AG04449 (cell line): ENCODE measurements at regions not wholly inside any gene's neighbourhood (a gene's known extent, or its start where the extent isn't known, plus 50 kb on each side); places are given as distances from the start of the nearest gene placed in this dataset.
"Not testable (repeated sequence)": the region's sequence is repeated elsewhere in the genome, so short reads cannot be mapped to it uniquely, and the experiment has no call there.

ENCODE experiments used
- CTCF ChIA-PET: fragments of 350-600 bp; formaldehyde crosslinking; extraction: SDS; loops from one replicate; lab custom pipeline; 2021; ENCODE audit warnings: antibody characterized with exemption; lab: Yijun Ruan, JAX
- POLR2A ChIA-PET: fragments of 400-600, 350-600 bp; formaldehyde crosslinking; extraction: SDS; loops from one replicate; lab custom pipeline; 2020; ENCODE audit warnings: antibody characterized with exemption, inconsistent platforms; lab: Yijun Ruan, JAX
- DNase-seq: peaks from one replicate; pipeline ENCODE4 v3.0.0-alpha.2; 2010; ENCODE audit warnings: low read depth, low spot score
- H3K4me3 ChIP-seq: 2 replicates; pipeline ENCODE4 v1.5.1; 2011; ENCODE audit warnings: low read depth, mild to moderate bottlenecking, control low read depth, low read length
- TF ChIP-seq, protein P1 (sequence below): IDR thresholded peaks from one replicate; pipeline ENCODE4 v1.5.1; 2011; ENCODE audit warnings: mild to moderate bottlenecking, moderate library complexity, low read length, control low read depth, inconsistent platforms; ENCODE audit not compliant: insufficient read depth; ENCODE audit errors: missing control alignments

DNA sequence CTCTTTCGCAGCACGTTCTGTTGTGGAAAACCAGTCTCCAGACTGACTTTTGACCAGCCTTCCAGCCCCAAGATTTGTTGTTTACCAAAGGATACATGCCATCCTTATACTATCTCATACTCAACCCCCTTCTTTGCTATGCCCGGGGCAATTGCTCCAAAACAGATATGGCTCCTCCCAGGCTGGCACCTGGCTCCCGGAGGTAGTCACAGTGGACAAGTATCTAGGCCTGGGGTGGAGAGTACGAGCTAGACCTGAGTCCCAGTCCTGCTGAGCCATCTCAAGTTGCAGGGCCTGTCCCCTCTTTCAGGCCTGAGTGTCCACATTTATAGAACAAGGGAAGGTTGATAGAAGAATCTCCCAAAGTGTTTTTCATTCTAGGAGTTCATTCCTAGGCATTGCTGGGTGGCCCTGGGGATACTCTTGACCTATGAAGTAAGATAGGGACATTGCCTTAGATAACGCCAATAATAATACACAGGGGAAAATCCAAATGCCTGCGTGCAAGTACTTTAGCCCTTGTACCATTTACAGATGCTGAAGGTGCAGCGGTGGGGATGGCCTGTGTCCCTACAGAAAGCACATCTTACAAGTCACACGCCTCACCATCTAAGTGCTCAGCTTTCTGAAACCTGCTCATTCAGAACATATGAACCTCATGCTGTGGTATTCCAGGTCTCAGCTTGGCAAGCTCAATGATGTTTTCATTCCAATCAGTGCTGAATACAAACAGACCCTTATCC is 136.7 kb upstream of the MAMLD1 start:
- no peak overlapping the region for H3K4me3 ChIP-seq
- CTCF ChIA-PET: no interaction called here
- POLR2A ChIA-PET: no interaction called here
- DNase-seq: no peak
- TF ChIP-seq, protein P1, sequence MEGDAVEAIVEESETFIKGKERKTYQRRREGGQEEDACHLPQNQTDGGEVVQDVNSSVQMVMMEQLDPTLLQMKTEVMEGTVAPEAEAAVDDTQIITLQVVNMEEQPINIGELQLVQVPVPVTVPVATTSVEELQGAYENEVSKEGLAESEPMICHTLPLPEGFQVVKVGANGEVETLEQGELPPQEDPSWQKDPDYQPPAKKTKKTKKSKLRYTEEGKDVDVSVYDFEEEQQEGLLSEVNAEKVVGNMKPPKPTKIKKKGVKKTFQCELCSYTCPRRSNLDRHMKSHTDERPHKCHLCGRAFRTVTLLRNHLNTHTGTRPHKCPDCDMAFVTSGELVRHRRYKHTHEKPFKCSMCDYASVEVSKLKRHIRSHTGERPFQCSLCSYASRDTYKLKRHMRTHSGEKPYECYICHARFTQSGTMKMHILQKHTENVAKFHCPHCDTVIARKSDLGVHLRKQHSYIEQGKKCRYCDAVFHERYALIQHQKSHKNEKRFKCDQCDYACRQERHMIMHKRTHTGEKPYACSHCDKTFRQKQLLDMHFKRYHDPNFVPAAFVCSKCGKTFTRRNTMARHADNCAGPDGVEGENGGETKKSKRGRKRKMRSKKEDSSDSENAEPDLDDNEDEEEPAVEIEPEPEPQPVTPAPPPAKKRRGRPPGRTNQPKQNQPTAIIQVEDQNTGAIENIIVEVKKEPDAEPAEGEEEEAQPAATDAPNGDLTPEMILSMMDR: no peak

DNA sequence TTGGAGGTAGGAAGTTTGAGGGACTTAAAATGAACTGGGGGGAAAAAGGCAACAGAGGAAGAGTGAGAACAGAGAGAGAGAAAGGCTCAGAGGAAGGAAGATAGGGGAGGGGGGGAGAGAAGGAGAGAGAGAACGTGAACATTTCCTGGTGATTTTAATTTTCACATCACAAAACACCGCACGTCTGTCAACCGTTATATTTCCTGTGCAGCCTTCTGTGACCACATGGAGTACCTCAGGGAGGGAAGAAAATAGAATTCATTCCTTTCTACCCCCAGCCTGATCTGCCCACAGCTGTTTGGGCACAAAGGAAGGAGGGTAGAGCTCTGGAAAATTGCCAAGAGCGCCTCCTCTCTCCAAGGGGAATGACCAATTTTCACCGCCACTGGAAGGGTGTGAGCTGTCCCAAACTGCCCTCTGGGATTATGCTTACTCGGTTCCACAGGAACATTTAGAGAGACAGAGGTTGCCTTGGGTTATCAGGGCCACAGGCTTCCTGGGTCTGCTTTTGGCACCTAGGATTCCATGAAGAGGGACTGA is 135.7 kb upstream of the MAMLD1 start:
- CTCF ChIA-PET: interaction anchor here (1.1 kb wide), 1 partner anchor 15 kb away, joined by 3 read pairs; no protein-coding TSS in a partner anchor
- TF ChIP-seq, protein P1: no peak
- H3K4me3 ChIP-seq: no peak overlapping the region
- no peak for DNase-seq
- POLR2A ChIA-PET: no interaction called here

GRCh38 chrX:150227873-150228410 is 135.2 kb upstream of the MAMLD1 start:
- ChIA-PET POLR2A (no interaction called here), CTCF (interaction anchor here (1.1 kb wide), 1 partner anchor 15 kb away, joined by 3 read pairs; no protein-coding TSS in a partner anchor)
- TF ChIP-seq, protein P1: no peak
- H3K4me3 ChIP-seq: no peak overlapping the region
- DNase-seq: no peak

GRCh38 chrX:150228431-150228830 is 134.7 kb upstream of the MAMLD1 start:
- CTCF ChIA-PET: no interaction called here

DNA sequence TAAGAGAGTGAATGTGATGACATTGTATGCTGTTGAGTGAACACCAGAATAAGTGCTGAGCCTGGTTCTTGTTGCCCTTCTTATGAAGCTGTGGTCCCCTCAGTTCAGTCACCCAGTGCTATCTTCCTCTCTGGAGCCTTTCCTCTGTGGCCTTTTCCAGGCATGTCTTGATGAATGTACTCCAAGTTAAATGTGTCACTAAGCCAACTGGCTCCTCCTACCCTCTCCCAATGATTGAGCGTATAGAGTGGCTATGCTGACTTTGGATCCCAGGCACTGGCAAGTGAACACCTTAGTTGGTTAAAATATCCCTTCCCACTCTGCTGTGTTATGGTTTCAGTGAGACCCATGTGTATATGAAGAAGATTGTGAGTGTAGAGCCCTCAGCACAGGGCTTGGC is 134.1 kb upstream of the MAMLD1 start:
- H3K4me3 ChIP-seq: no peak overlapping the region
- ChIA-PET POLR2A (no interaction called here), CTCF (no interaction called here)
- TF ChIP-seq, protein P1: no peak
- DNase-seq: no peak

More at GRCh38 chrX:150228431-150228830, 134.7 kb upstream of the MAMLD1 start:
- POLR2A ChIA-PET: no interaction called here
- H3K4me3 ChIP-seq: no peak overlapping the region
- DNase-seq: no peak
- TF ChIP-seq, protein P1: no peak

- no peak overlapping the region for H3K4me3 ChIP-seq
- no peak for DNase-seq
- POLR2A ChIA-PET: no interaction called here
- CTCF ChIA-PET: no interaction called here
- TF ChIP-seq, protein P1: no peak
These were observed 133.6 kb upstream of the MAMLD1 start for GRCh38 chrX:150229481-150229880.

- DNase-seq, CTCF ChIA-PET, H3K4me3 ChIP-seq, POLR2A ChIA-PET: not testable (repeated sequence)
These were observed 132.2 kb upstream of the MAMLD1 start for GRCh38 chrX:150230952-150231351.

DNA sequence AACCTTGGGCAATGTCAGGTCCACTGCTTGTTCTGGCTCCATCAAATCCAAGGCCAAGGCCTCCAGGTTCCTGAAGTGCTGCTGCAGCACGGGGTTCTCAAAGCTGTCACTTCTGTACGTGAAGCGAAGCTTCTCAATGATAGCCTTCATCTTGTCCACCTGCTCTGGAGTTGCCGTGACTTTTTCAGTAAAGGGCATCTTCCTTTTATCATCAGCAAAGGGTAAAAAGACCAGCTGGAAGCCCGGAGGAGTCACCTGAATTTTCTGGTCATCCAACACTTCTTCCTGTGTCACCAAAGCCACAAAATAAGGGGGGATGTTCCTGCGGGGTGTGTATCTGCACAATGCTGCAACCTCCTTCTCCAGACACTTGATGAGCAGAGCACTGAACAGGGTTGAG is 131.7 kb upstream of the MAMLD1 start:
- H3K4me3 ChIP-seq, POLR2A ChIA-PET, CTCF ChIA-PET, DNase-seq: not testable (repeated sequence)

DNA sequence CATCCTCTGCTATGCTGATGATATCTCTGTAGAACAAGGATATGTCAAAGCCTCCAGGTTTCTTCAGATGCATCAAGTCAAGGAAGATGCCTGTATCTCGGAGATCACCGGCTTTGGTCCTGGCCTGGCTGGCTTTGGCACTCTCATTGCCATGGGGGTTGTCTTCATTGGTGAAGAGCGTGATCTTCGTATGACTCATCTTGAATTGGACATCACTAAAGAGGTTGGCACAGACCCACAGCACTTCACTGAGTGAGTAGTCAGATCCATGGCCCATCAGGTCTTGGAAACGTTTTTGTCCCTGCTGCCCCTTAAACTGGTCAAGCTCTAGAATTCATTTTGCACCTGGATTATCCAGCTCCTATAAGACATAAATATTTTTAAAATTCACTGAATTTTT is 130.9 kb upstream of the MAMLD1 start:
- DNase-seq, CTCF ChIA-PET, H3K4me3 ChIP-seq, POLR2A ChIA-PET: not testable (repeated sequence)
